ENCODE measurements at regions not wholly inside any gene's neighbourhood (a gene's known extent, or its start where the extent isn't known, plus 50 kb on each side); places are given as distances from the start of the nearest gene placed in this dataset.

DNA sequence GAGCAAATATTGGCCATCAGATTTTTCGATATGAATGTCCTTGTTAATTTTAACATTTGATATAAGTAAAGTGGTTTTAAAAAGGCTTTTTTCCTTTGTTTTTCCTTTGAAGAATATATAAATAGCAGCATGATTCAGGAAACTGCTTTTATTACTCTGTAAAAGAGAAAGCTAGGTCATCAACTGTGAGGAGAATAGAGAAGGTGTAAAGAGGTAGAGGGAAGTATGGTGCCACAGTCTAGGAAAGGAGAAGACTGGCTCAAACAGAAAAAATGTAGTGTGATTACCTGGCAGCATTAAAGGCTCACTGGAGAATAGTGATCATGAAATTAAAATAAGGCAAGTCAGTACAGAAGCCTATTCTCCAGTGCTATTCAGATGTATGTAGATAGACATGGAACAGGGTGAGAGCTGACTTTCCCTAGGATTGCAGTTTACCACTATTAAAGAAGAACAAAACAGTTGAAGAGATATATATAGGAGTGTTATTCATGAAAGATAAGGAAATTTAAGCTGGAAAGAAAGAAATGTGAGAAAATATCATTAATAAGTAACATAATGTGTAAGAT lies 1115.9 kb upstream of the PCDH9 start:
- no peak for TF ChIP-seq YY1 (IDR thresholded peaks at IDR 0.05; ENCODE audit: low read depth)
- TF ChIP-seq RAD21 (IDR thresholded peaks at IDR 0.05; ENCODE audit: low read depth) = no peak
- no peak for TF ChIP-seq CEBPB (IDR thresholded peaks at IDR 0.05)
- no peak for TF ChIP-seq ZBTB7A (IDR thresholded peaks at IDR 0.05; ENCODE audit: low read depth)
- no peak for TF ChIP-seq TEAD4 (IDR thresholded peaks at IDR 0.05)
- TF ChIP-seq, protein P1, sequence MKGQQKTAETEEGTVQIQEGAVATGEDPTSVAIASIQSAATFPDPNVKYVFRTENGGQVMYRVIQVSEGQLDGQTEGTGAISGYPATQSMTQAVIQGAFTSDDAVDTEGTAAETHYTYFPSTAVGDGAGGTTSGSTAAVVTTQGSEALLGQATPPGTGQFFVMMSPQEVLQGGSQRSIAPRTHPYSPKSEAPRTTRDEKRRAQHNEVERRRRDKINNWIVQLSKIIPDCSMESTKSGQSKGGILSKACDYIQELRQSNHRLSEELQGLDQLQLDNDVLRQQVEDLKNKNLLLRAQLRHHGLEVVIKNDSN (IDR thresholded peaks at IDR 0.05) = no peak
- no peak for TF ChIP-seq EGR1 (IDR thresholded peaks at IDR 0.05)
- TF ChIP-seq CREB1 (IDR thresholded peaks at IDR 0.05; ENCODE audit: low read depth) = no peak
- TF ChIP-seq TCF12 (IDR thresholded peaks at IDR 0.05; ENCODE audit: low read depth) = no peak
- no peak for TF ChIP-seq TAF1 (IDR thresholded peaks at IDR 0.05; ENCODE audit: low read depth)

DNA sequence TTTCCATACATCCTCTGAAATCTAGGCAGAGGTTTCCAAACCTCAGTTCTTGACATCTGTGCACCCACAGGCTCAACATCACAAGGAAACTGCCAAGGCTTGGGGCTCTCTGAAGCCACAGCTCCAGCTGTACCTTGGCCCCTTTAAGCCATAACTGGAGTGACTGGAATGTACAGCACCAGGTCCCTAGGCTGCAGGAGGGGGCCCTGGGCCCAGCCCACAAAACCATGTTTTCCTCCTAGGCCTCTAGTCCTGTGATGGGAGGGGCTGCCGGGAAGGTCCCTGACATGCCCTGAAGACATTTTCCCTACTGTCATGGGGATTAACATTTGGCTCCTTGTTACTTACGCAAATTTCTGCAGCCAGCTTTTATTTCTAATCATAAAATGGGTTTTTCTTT lies 1093.0 kb upstream of the PCDH9 start:
- no peak for TF ChIP-seq TCF12 (IDR thresholded peaks at IDR 0.05; ENCODE audit: low read depth)
- no peak for TF ChIP-seq TAF1 (IDR thresholded peaks at IDR 0.05; ENCODE audit: low read depth)
- no peak for TF ChIP-seq EGR1 (IDR thresholded peaks at IDR 0.05)
- TF ChIP-seq, protein P2, sequence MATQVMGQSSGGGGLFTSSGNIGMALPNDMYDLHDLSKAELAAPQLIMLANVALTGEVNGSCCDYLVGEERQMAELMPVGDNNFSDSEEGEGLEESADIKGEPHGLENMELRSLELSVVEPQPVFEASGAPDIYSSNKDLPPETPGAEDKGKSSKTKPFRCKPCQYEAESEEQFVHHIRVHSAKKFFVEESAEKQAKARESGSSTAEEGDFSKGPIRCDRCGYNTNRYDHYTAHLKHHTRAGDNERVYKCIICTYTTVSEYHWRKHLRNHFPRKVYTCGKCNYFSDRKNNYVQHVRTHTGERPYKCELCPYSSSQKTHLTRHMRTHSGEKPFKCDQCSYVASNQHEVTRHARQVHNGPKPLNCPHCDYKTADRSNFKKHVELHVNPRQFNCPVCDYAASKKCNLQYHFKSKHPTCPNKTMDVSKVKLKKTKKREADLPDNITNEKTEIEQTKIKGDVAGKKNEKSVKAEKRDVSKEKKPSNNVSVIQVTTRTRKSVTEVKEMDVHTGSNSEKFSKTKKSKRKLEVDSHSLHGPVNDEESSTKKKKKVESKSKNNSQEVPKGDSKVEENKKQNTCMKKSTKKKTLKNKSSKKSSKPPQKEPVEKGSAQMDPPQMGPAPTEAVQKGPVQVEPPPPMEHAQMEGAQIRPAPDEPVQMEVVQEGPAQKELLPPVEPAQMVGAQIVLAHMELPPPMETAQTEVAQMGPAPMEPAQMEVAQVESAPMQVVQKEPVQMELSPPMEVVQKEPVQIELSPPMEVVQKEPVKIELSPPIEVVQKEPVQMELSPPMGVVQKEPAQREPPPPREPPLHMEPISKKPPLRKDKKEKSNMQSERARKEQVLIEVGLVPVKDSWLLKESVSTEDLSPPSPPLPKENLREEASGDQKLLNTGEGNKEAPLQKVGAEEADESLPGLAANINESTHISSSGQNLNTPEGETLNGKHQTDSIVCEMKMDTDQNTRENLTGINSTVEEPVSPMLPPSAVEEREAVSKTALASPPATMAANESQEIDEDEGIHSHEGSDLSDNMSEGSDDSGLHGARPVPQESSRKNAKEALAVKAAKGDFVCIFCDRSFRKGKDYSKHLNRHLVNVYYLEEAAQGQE (IDR thresholded peaks at IDR 0.05; ENCODE audit: low read depth) = no peak
- TF ChIP-seq TEAD4 (IDR thresholded peaks at IDR 0.05) = no peak
- no peak for TF ChIP-seq NFIC (IDR thresholded peaks at IDR 0.05)
- no peak for TF ChIP-seq EP300 (IDR thresholded peaks at IDR 0.05; ENCODE audit: borderline replicate concordance)
- no peak for TF ChIP-seq FOXM1 (IDR thresholded peaks at IDR 0.05; ENCODE audit: borderline replicate concordance, low read depth)

DNA sequence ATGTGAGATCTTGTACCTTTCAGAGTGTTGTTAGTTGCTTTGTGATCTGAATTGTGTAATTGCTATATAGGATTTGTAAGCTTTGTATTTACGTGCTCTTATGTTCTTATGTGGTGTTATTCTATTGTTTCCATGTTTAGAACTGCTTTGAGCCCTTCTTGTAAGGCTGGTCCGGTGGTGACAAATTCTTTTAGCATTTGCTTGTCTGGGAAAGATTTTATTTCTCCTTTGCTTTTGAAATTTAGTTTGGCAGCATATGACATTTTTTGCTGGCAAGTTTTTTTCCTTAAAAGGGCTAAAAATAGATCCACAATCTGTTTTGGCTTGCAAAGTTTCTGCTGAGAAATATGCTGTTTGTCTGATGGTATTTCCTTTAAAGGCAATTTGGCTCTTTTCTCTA lies 1089.2 kb upstream of the PCDH9 start:
- TF ChIP-seq CREB1 (IDR thresholded peaks at IDR 0.05; ENCODE audit: low read depth) (no peak), TCF12 (IDR thresholded peaks at IDR 0.05; ENCODE audit: low read depth) (no peak), RAD21 (IDR thresholded peaks at IDR 0.05; ENCODE audit: low read depth) (no peak), EGR1 (IDR thresholded peaks at IDR 0.05) (no peak), ZBTB7A (IDR thresholded peaks at IDR 0.05; ENCODE audit: low read depth) (no peak), YY1 (IDR thresholded peaks at IDR 0.05; ENCODE audit: low read depth) (no peak), NFIC (IDR thresholded peaks at IDR 0.05) (no peak), TEAD4 (IDR thresholded peaks at IDR 0.05) (no peak), FOXM1 (IDR thresholded peaks at IDR 0.05; ENCODE audit: borderline replicate concordance, low read depth) (no peak), EP300 (IDR thresholded peaks at IDR 0.05; ENCODE audit: borderline replicate concordance) (no peak), CEBPB (IDR thresholded peaks at IDR 0.05) (no peak), TAF1 (IDR thresholded peaks at IDR 0.05; ENCODE audit: low read depth) (no peak)
- TF ChIP-seq, protein P1 (IDR thresholded peaks at IDR 0.05) = no peak
- TF ChIP-seq, protein P3, sequence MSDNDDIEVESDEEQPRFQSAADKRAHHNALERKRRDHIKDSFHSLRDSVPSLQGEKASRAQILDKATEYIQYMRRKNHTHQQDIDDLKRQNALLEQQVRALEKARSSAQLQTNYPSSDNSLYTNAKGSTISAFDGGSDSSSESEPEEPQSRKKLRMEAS (IDR thresholded peaks at IDR 0.05) = no peak
- TF ChIP-seq, protein P2 (IDR thresholded peaks at IDR 0.05; ENCODE audit: low read depth) = no peak

DNA sequence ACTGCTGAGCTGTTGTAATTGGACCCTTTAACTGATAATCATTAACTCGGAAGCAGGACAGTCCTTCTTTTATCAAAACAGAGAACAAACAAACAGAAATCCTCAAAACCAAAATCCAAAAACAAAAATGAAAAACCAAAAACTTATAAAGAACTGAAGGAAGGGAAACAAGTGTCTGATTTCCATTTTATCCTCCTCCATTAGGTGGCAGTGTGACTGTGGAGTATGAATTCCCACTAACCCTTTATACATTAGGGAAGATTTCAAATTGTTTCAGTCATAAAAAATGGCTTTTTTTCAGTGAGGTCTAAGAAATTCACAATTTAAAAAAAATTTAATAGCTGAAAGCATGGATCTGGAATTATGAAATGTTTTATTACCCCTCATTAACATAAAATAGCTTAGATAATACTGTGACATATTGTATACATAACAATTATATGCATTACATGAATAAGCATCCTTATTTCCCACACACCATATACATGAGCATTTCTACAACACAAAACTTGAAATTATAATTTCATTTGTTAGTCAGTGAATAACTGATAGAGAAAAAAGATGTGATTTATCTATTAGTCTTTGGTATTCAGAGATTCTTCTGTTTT lies 1074.3 kb upstream of the PCDH9 start:
- TF ChIP-seq ZBTB7A (IDR thresholded peaks at IDR 0.05; ENCODE audit: low read depth) (no peak), EGR1 (IDR thresholded peaks at IDR 0.05) (no peak), RAD21 (IDR thresholded peaks at IDR 0.05; ENCODE audit: low read depth) (peak; percentile 77), TEAD4 (IDR thresholded peaks at IDR 0.05) (no peak)

DNA sequence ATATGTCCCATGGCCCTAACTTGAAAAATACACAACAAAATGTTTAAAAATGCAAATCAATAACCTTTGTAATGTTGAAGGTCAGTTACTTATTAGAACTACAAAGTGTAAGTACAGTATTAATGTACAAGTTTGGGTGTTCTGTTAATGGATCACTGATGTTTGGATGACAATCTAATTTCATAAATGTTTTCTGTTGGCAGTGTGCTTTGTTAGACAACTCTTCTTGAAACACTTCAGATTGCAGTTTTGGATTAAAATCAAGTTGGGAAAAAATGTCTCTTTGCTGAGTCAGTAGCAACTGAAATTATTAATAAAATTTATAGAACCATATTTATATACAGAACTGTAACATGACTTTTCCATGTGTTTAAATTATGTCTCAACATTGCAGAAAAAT lies 1063.5 kb upstream of the PCDH9 start:
- TF ChIP-seq TAF1 (IDR thresholded peaks at IDR 0.05; ENCODE audit: low read depth) (no peak), EGR1 (IDR thresholded peaks at IDR 0.05) (no peak), TEAD4 (IDR thresholded peaks at IDR 0.05) (no peak), RAD21 (IDR thresholded peaks at IDR 0.05; ENCODE audit: low read depth) (no peak), CEBPB (IDR thresholded peaks at IDR 0.05) (no peak), TCF12 (IDR thresholded peaks at IDR 0.05; ENCODE audit: low read depth) (no peak), YY1 (IDR thresholded peaks at IDR 0.05; ENCODE audit: low read depth) (no peak), FOXM1 (IDR thresholded peaks at IDR 0.05; ENCODE audit: borderline replicate concordance, low read depth) (no peak), NFIC (IDR thresholded peaks at IDR 0.05) (no peak), ZBTB7A (IDR thresholded peaks at IDR 0.05; ENCODE audit: low read depth) (no peak), EP300 (IDR thresholded peaks at IDR 0.05; ENCODE audit: borderline replicate concordance) (no peak), CREB1 (IDR thresholded peaks at IDR 0.05; ENCODE audit: low read depth) (no peak)
- TF ChIP-seq, protein P2 (IDR thresholded peaks at IDR 0.05; ENCODE audit: low read depth) = no peak
- TF ChIP-seq, protein P3 (IDR thresholded peaks at IDR 0.05) = no peak
- TF ChIP-seq, protein P1 (IDR thresholded peaks at IDR 0.05) = no peak
